Hematopoietic multipotent progenitor cell treated with erythropoietin and hydrocortisone succinate and interleukin-3 and kit ligand, for 8 days (in vitro differentiated cells): ENCODE measurements at regions not wholly inside any gene's neighbourhood (a gene's known extent, or its start where the extent isn't known, plus 50 kb on each side); places are given as distances from the start of the nearest gene placed in this dataset.
"Not testable (repeated sequence)": the region's sequence is repeated elsewhere in the genome, so short reads cannot be mapped to it uniquely, and the experiment has no call there.

Source experiments
- DNase-seq: peaks from one replicate; pipeline ENCODE4 v3.0.0-alpha.2; 2015

DNA sequence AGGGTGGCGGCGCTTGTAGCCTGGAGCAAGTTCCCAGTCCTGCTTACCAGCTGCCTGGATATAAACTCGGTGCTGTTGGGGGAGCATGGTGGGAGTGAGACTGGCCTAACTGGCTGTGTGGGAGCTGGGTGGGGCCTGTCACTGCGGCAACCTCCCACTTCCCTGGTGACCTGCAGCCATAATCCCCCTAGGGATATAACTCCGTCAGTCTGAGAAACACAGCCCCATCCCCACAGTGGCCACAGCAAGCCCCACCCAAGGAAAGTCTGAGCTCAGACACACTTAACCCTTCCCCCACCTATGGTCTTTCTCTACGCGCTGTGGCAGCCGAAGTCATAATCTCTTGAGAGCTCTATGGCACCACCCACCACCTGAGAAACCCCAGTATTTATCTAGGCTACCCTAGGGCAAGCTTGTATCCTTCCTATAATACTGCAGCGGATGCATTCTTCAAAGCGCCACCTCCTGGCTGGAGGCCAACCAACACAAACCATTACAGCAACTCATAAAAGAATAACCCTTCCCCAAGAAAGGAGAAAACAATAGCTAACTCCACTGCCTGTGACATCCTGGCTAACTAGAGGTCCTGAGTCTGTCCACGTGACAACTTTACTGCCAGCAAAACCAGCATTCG is 57.4 kb downstream of the ZNF648 start:
- no peak for DNase-seq

DNA sequence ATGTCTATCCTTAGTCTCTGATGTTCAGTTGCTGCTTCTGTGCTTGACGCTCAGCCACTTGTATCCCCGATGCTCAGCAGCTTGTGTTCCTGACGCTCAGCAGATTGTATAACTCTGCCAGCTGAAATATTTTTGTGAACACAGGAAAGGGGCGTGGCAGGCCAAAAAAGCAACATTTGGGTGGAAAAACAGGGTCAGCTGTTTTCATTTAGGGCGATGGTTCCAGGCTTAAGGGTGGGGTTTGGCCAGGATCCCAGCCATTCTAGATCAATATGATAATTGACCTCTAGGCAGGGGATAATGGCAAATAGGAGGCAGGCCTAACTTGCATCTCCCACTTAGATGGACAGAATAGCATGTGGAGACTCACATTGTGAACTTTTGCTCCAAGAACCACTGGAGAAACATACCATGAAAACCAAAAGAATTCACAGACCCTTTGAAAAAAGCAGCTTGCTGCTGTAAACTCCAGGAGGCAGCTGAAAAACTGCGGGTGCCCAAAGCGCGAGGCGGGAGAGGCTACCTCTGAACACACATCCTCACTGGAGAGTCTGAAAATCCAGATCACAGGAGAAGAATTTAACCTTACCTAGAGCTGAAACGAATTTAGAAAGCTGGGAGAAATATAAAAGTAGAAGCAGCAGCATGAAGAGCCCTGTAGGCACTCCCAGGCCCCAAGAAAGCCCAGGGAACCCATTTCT is 58.3 kb downstream of the ZNF648 start:
- DNase-seq: no peak

DNA sequence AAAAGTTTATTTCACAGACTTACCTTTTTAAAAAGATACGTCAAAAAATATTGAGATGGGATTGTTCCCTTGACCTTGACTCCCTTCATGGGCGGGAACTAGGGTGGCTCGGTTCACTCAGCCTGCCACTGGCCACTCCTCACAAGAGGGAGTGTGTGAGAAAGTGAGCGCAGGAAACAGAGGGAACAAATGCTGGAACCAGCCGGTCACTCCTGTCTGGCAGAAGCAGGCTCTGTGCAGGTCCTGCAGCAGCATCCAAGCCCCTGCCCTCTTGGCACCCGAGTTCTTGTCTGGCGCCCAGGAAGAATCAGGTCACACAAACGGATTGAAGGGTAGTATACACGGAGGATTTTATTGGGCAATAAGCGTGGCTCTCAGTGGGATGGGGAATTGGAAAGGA is 58.9 kb downstream of the ZNF648 start:
- DNase-seq: no peak

DNA sequence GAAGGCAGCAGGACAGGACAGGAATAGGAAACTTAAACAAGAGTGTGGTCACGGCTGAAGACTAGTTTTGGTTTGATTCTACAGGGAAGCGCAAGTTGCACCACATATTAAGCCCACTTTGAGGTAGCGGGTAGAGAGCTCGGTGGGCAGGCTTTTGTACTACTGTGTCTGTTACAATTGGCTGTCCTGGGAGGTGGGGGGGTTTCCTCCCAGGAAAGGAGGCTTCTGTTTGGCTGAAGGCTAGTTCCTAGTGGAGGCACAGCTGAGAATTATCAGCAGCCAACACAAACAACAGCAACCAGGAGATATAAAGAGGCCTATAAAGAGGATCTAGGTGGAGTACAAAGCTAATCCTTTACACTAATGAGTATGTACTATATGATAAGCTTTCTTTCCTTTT is 62.7 kb downstream of the ZNF648 start:
- DNase-seq: peak; percentile 1

DNA sequence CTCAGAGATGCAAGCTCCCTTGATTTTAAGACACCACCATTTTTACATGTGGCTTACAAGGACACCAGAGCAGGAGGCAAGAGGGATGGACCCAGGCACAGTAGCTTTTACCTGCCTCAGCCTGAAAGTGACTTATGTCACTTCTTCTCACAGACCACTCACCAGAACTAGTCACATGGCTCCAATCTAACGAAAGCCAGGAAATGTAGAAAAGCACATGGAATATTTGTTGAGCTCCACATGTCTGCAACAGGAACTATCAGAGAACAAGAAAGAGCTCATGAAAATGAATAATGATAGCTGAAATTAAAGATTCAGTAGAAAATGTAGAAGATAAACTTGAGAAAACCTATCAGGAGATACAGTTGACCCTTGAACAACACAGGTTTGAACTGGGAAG is 69.4 kb downstream of the ZNF648 start:
- DNase-seq: no peak

DNA sequence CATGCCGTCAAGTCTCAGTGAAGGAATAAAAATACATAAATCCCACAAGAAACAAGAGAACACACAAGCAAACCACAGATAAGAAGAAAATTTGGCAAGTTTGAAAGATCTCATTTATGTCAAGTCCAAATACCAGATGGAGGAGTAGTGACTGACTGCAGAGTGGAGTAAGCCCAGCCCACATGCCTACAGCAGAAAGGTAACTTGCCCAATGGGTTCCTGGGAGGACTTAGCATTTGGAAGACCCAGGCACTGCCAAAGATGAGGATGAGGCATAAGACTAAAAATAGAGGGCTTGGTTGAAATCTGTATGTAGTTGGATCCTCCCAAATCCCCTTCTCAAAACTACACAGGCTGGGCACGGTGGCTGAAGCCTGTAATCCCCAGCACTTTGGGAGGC is 70.8 kb downstream of the ZNF648 start:
- DNase-seq: no peak

DNA sequence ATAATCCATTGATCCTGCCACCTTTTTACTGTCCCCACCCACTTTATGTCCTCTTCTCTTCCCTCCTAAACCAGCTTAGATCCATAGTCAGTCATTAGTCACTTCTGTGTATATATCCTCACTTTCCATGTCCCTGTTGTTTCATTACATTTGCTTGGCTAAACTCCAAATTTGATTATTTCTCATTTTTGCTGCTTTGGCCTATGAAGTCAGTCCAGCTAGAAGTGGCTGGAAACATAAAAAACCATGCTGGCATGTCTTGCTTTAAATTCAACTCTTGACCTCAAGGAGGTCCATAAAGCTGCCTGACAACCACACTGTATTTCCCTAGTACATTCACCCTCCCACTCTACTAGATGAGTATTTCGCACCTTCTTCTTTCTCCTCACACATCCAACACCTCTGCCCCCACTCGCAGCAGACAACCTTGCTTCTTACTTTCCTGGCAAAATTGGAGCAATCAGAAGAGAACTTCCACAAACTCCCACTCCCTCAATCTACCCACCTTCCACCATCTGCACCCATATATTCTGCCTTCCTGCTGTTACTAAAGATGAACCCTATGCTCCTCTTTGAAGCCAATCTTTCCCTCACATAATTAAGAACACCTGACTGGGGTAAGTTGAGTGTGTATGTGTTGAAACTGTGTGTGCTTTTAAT is 72.1 kb downstream of the ZNF648 start:
- DNase-seq: no peak

DNA sequence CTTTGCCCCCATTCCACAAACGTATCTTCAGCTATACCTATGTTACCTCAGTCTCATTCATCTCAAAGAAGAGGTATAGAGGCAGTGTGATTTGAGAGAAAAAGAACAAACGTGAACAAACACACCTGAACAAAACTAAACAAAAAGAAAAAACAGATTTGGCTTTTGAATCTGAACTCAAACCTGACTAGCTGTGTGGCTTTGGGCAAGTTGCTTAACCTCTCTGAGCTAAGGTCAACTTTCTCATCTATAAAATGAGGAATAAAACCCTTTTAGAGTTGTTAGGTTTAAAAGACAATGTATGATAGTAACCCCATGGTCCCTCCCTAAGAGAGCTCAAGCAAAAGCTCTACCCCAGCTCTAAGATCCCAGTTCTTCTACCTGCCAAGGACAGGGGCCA is 73.5 kb downstream of the ZNF648 start:
- DNase-seq: no peak

DNA sequence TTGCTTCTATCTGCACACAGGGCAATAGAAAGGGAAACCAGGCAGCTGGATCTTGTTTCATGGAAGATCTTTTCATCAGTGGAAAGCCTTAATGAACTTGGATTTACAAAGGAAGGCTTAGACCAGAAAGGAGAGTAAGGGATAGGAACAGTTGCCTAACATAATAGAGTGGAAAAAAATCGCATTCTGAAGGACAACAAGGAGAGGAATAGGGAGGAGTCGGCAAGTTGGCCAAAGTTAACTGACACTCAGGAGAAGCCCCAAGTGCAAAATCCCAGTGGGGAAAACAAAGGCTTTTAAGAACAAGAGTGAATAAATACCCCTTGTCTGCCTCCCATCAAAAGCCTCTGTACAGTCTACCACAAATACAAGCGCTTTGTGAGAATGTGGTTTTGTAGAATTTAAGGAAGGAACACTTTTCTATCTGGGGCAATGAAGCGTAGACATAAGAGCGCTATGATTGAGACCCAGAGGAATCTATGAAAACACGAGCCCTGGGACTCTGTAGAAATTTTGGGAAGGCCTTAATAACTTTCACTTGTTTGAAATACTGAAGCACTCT is 74.1 kb downstream of the ZNF648 start:
- DNase-seq: no peak

DNA sequence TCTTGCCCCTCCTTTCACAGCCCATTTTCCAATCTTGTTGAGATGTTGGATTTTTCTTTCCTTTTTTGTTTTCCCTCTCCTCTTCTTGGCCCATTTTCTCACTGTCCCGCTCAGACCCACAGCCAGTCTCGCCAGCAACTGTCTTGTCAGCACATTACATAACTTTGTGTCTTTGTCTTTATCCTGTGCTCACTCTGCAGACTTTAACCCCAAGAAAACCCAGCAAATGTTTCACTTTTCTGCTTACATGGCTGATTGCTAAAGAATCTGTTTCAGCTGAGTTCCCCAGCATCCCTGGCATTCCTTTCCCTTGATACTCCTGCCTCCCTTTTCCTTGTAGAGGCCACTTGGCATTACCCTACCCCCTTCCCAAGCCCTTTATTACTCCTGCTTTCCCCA is 74.6 kb downstream of the ZNF648 start:
- DNase-seq: no peak

DNA sequence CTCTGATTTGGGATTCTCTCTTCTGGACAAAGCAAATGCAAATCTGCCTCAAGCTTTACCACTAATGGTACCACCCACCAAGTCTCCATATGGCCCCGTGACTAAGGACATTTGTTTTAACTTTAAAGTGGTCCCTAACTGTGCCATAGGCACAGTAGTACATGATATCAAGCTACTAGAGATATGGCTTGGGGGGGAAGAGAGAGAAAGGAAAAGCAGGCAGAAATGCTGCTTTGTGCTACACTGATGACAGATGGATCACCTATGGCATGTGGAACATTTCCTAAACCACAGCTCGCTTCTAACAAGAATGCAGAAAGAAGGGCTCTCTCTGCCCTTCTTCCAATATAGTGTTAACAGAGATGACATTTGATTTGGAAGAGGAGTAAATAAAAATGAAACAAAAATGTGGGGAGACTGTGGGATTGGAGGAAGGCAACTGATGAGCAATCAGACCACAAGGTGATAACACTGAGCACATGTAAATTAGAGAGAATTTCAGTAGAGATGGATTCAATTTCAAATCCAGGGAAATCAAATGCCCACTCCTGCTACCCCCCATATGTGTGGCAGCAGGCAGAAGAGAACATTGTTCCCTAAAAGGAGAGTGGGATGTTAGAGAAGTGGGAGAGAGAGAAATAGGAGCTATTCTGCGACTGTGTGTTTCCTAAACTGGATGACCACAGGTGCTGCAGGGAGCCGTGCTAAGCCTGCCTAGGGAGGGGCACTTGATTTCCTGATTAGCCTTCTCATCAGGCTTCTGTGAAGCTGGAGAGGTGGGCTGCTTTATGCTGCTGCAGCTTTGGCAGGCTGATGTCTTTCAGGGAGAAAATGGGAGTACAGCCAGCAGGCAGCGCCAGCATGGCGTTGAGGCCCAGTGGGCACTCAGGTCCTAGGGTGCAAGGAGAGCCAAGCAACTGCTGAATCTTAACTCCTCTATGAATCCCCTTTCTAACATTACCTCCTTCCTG is 75.3 kb downstream of the ZNF648 start:
- DNase-seq: no peak

DNA sequence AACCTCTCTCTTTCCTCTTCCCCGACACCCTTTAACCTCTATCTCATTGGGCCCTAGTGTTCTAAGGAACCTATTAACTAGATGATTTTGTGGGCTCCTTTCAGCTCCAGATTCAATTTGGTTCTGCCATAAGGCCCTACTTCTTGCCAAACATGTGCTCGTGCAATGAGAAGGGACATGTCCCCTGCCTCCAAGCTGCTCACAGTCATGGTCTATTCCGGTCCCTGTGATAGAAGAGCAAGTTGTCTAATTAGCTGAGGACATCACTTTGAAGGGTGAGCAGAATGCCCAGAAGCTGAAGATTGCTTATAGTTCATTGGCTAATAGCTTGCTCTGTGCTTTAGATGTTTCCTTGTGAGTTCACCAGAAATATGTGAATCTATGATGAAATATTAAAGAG is 76.2 kb downstream of the ZNF648 start:
- no peak for DNase-seq

DNA sequence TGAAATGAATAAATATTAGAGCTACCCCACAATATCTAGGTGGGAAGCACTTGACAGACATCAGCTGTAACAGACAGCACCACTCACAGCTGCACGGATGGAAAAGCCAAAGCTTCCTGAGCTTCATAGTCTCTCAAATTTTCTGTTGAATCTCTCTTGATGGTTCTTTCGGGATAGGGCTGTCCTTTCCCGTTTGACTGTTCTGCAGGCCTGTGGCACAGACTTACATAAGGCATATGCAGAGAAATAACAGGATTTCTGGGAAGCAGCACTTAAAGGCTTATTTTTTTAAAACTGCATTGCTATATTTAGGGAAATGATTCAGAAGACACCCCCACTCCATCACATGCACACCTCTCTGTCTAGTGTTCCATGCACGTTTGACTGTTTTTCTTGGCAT is 77.5 kb downstream of the ZNF648 start:
- DNase-seq: no peak

DNA sequence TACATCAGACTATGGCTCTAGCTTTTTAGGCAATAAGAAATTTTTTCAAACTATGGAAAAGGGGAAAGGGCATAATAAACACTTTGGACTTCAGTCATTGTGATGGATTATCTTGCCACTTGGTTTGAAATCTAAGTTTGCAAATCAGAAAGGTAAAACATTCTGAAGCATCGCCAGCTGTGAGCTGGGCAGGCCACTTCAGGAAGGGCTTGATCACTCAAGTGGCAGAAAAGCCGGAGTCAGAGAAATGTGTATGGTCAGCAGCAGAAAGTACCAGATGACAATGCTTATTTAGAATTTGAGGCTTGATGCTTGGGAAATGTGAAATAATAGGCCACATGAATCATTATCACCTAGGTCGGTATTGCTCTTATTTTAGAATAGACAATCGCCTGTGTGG is 79.7 kb downstream of the ZNF648 start:
- no peak for DNase-seq

DNA sequence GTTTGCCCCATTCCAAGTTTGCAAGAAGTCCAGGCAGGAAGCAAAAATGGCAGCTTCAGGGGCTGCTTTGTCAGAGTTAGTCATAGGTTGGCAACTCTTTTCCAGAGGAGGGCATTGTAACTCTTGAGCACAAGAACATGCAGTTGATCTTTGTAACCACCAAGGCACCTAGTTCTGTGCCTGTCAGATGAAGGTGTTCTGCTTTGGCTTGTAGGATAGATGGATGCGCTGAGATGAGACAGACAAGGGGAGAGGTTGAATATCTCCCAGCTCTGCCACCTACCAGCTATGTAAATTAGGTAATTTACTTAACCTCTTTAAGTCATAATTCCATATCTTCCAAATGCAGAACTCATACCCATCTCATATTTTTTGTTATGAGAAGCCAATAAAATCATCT is 89.3 kb downstream of the ZNF648 start:
- DNase-seq: no peak

DNA sequence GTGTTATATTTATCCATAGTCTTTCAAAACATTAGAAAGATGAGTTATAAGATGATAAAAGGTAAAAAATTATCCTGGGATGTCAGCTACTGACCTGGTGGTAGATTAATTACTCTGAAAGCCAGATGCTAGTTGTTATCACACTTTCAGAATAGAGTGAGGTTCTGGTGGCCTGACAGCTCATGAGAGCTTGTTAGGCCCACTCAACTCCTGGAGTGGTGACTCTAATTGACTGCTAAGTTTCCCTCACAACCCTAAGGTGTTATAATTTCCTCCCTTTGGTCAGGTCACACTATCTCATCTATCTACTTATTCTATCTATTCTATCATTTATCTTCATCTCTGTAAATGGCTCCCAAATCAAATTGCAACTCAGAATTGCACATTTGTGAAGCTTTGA is 90.1 kb downstream of the ZNF648 start:
- DNase-seq: no peak

DNA sequence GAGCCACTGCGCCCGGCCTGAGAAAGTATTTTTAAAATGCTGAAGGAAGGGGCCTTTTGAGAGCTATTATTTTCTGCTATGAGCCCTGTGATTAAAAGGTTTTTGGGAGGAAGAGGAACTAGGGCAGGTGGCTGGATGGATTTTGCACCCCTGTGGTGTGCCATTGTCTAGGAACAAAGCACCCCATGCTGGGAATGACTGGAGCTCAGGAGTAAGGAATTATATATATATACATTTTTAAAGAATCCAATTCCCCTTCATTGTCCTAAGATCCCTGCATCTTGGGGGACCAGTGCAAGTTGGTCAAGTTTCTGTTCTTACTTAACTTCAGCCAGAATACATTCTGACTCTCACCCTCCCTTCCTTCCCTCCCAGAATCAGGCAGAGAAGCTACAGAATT is 91.6 kb downstream of the ZNF648 start:
- DNase-seq: no peak

DNA sequence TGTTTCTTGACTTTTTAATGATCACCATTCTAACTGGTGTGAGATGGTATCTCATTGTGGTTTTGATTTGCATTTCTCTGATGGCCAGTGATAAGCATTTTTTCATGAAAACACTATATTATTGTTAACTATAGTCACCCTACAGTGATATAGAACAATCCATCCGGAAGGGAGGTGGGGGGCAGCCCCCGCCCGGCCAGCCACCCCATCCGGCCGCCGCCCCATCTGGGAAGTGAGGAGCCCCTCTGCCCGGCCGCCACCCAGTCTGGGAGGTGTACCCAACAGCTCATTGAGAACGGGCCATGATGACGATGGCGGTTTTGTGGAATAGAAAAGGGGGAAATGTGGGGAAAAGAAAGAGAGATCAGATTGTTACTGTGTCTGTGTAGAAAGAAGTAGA is 106.8 kb downstream of the ZNF648 start:
- DNase-seq: not testable (repeated sequence)

DNA sequence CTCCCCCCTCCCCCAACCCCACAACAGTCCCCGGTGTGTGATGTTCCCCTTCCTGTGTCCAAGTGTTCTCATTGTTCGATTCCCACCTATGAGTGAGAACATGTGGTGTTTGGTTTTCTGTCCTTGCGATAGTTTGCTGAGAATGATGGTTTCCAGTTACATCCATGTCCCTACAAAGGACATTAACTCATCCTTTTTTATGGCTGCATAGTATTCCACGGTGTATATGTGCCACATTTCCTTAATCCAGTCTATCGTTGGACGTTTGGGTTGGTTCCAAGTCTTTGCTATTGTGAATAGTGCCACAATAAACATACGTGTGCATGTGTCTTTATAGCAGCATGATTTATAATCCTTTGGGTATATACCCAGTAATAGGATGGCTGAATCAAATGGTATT is 107.3 kb downstream of the ZNF648 start:
- not testable (repeated sequence) for DNase-seq

DNA sequence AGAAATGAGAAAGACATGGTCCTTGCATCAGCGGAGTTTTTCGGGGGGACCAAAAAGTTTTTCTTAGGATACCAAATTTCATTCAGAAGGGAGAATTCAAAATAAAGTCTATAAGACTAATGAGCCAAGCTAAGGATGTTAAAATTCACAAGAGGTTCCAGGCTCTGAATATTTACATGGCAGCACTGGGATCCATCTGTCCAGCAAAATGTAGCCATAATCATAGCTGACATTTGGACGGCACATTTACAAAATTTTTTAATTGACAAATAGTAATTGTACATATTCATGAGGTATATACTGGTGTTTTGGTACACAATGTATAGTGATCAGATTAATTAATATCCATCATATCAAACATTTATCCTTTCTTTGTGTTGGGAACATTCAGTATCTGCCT is 107.9 kb downstream of the ZNF648 start:
- DNase-seq: no peak

DNA sequence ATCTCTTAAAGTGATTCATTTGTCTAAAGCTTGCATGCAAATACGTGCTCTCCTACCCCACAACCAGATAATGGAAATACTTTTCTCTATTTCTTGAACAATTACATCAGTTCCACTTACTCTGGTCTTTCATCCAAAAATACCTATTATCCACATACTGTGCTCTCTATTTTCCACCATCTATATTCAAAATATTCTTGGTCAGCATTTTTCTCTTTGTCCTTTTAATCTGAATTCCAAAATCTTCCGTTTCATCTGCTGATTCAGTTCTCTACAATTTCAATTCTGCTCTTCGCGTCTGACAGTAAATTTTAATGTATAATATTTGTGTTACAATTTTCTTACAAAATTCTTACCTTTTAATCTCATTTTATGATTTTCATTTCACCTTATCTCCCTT is 110.3 kb downstream of the ZNF648 start:
- no peak for DNase-seq

DNA sequence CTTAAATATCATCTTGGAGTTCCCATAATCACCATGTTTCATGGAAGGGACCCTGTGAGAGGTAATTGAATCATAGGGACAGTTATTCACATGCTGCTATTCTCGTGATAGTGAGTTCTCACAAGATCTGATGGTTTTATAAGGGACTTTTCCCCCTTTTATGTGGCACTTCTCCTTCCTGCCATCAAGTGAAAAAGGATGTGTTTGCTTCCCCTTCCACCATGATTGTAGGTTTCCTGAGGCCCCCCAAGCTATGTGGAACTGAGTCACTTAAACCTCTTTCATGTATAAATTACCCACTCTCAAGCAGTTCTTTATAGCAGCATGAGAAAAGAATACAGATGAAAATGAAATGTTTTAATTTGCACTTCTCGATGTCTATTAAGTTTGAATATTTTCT is 112.0 kb downstream of the ZNF648 start:
- no peak for DNase-seq

DNA sequence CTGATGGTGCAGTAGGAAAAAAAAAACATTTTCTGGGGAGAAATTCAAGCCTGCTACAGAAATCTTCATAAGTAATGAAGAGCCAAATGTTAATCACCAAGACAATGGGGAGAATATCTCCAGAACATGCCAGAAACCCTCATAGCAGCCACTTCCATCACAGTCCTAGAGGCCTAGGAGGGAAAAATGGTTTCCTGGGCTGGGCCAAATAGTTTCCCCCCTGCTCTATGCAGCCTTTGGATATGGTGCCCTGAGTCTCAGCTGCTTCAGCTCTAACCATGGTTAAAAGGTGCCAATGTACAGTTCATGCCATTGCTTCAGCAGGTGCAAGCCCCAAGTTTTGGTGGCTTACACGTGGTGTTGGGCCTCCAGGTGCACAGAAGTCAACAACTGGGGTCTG is 113.1 kb downstream of the ZNF648 start:
- no peak for DNase-seq
